Common myeloid progenitor, CD34-positive (primary cell): ENCODE measurements at regions not wholly inside any gene's neighbourhood (a gene's known extent, or its start where the extent isn't known, plus 50 kb on each side); places are given as distances from the start of the nearest gene placed in this dataset.
"Not testable (repeated sequence)": the region's sequence is repeated elsewhere in the genome, so short reads cannot be mapped to it uniquely, and the experiment has no call there.

Experiments used
- CTCF ChIA-PET: fragments of 350-600 bp; sonication (Branson Sonifier 250); formaldehyde crosslinking; loops from one replicate; lab custom pipeline; 2021; ENCODE audit warnings: antibody characterized with exemption; lab: Charles Lee
- POLR2A ChIA-PET: fragments of 350-600 bp; sonication (Branson Sonifier 250); formaldehyde crosslinking; loops from one replicate; lab custom pipeline; 2021; ENCODE audit warnings: antibody characterized with exemption; lab: Charles Lee
- DNase-seq, 3 donors: peaks; one replicate each; pipeline versions ENCODE4 v3.0.0 to v3.0.0-alpha.2; 2013
- H3K27ac ChIP-seq, 2 experiments: 1 replicate in 1 of 2; 2 replicates in 1 of 2; pipeline ENCODE4 v1.7.0; 2013; ENCODE audit warnings: inconsistent platforms in 2 of 2, low read length in 2 of 2, mild to moderate bottlenecking in 2 of 2, low read depth in 1 of 2, moderate library complexity in 1 of 2; ENCODE audit not compliant: severe bottlenecking in 2 of 2, insufficient read depth in 1 of 2, poor library complexity in 1 of 2
- H3K27me3 ChIP-seq, 5 experiments: replicated peaks in 2 of 5; 1 replicate in 3 of 5; 2 replicates in 2 of 5; pipeline versions ENCODE4 v1.6.1 to v1.7.0; 2013; ENCODE audit warnings: low read length in 4 of 5, mild to moderate bottlenecking in 2 of 5, moderate library complexity in 2 of 5, inconsistent platforms in 1 of 5; ENCODE audit not compliant: insufficient read depth in 5 of 5, control insufficient read depth in 4 of 5
- H3K36me3 ChIP-seq, 4 experiments: 1 replicate in 2 of 4; 2 replicates in 2 of 4; pipeline versions ENCODE4 v1.6.1 to v1.7.0; 2013; ENCODE audit warnings: low read length in 3 of 4, control low read depth in 1 of 4, mild to moderate bottlenecking in 1 of 4; ENCODE audit not compliant: control insufficient read depth in 4 of 4, insufficient read depth in 4 of 4
- H3K4me1 ChIP-seq, 4 experiments: 1 replicate in 3 of 4; 2 replicates in 1 of 4; pipeline versions ENCODE4 v1.6.1 to v1.7.1; 2013; ENCODE audit warnings: low read length in 3 of 4, mild to moderate bottlenecking in 3 of 4, control low read depth in 1 of 4, inconsistent platforms in 1 of 4, moderate library complexity in 1 of 4; ENCODE audit not compliant: control insufficient read depth in 4 of 4, insufficient read depth in 4 of 4; ENCODE audit errors: control extremely low read depth in 1 of 4
- H3K4me3 ChIP-seq, 7 experiments: 1 replicate in 4 of 7; 2 replicates in 3 of 7; pipeline versions ENCODE4 v1.5.1 to v1.7.0; 2013; ENCODE audit warnings: mild to moderate bottlenecking in 7 of 7, low read length in 6 of 7, moderate library complexity in 6 of 7, inconsistent platforms in 2 of 7, low read depth in 2 of 7, control low read depth in 1 of 7; ENCODE audit not compliant: insufficient read depth in 4 of 7, control insufficient read depth in 1 of 7; ENCODE audit errors: extremely low read depth in 1 of 7
- H3K9me3 ChIP-seq, 5 experiments: 1 replicate in 4 of 5; 2 replicates in 1 of 5; pipeline versions ENCODE4 v1.6.1 to v1.7.1; 2013; ENCODE audit warnings: low read length in 4 of 5, mild to moderate bottlenecking in 2 of 5, inconsistent platforms in 1 of 5, low read depth in 1 of 5, moderate library complexity in 1 of 5; ENCODE audit not compliant: control insufficient read depth in 4 of 5, insufficient read depth in 2 of 5; ENCODE audit errors: control extremely low read depth in 1 of 5
- WGBS: methylation state at CpG from one replicate; pipeline ENCODE4 v1.1.5; 2013; ENCODE audit not compliant: insufficient coverage; 5-methylcytosine and 5-hydroxymethylcytosine counted together

DNA sequence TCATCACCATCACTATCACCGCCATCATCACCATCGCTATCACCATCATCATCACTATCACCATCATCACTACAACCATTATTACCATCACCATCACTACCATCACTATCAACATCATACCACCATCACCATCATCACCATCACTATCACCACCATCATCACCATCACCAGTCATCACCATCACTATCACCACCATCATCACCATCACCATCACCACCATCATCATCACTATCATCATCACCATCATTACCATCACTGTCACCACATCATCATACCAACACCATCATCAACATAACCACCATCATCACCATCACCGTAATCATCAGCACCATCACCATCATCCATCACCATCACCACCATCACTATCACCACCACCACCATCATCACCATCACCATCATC lies 213.8 kb downstream of the ALG10 start:
- CTCF ChIA-PET, result no interaction called here
- POLR2A ChIA-PET, result no interaction called here
- no peaks in the 10 kb centered on the region for H3K4me1 ChIP-seq

DNA sequence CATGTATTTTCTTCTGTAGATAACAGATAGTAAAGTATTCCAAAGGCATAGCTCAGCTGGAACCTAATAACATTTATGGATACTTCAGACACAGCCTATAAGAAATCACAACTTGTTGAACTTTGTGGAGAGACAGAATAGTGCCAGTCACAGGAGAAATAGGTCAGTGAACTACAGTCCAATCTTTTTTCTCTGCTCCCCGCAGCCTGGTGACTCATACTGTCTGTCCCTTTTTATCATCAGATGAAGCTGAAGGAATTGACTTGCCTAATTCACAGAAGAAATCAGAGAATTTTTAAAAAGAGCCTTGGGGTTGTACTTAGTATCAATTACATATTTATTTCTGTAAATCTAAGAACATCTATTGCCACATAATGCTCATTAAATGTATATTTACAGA lies 222.3 kb downstream of the ALG10 start:
- no peak for DNase-seq
- Histone ChIP-seq H3K9me3 (no peaks in the 10 kb centered on the region), H3K27me3 (no peaks in the 10 kb centered on the region), H3K36me3 (no peaks in the 10 kb centered on the region), H3K4me1 (no peaks in the 10 kb centered on the region), H3K4me3 (no peak overlapping the region), H3K27ac (no peak overlapping the region)
- WGBS, result no CpG with 5 or more reads among the region's 1 CpG
- ChIA-PET POLR2A (no interaction called here), CTCF (no interaction called here)

More for the DNA sequence above, 213.8 kb downstream of the ALG10 start:
- Histone ChIP-seq H3K4me3 (no peak overlapping the region), H3K9me3 (no peaks in the 10 kb centered on the region), H3K27ac (no peak overlapping the region), H3K27me3 (no peaks in the 10 kb centered on the region), H3K36me3 (no peaks in the 10 kb centered on the region)
- DNase-seq, result no peak
- 91% methylated on average over 3 of the region's 3 CpGs for WGBS

DNA sequence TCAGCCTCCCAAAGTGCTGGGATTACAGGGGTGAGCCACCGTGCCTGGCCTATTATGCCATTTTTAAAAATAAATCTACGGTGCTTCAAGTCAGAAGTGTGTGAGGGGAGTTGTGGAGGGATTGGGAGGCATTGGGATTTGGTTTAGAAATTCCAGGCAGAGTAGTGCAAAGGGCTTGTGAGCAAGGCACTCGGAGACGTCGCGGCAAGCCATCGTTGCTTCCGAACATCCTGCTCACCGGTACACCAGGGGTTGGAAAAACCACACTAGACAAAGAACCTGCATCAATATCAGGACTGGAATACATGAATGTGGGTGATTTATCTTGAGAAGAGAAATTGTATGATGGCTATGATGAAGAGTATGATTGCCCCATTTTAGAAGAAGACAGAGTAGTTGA lies 227.0 kb downstream of the ALG10 start:
- H3K27ac ChIP-seq, result no peak overlapping the region
- H3K4me3 ChIP-seq, result no peak overlapping the region
- H3K27me3 ChIP-seq, result no peaks in the 10 kb centered on the region
- CTCF ChIA-PET, result no interaction called here
- POLR2A ChIA-PET, result no interaction called here
- no peaks in the 10 kb centered on the region for H3K36me3 ChIP-seq
- WGBS, result 94% methylated on average over 9 of the region's 9 CpGs
- no peaks in the 10 kb centered on the region for H3K9me3 ChIP-seq
- no peaks in the 10 kb centered on the region for H3K4me1 ChIP-seq
- DNase-seq, result no peak

DNA sequence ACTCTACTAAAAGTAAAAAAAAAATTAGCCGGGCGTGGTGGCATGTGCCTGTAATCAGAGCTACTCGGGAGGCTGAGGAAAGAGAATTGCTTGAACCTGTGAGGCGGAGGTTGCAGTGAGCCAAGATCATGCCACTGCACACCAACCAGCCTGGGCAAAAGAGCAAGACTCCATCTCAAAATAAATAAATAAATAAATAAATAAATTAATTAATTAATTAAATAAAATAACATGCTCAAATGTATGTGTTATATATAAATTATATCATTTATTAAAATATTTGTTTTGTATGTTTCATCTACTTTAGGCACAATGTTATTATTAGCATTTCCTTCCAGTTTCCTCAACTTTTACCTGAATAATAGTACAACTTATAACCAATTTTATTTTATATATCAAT lies 229.6 kb downstream of the ALG10 start:
- 93% methylated on average over 3 of the region's 4 CpGs for WGBS
- DNase-seq, H3K9me3 ChIP-seq, H3K36me3 ChIP-seq, H3K27ac ChIP-seq, H3K4me1 ChIP-seq, CTCF ChIA-PET, H3K4me3 ChIP-seq, POLR2A ChIA-PET, H3K27me3 ChIP-seq: not testable (repeated sequence)

DNA sequence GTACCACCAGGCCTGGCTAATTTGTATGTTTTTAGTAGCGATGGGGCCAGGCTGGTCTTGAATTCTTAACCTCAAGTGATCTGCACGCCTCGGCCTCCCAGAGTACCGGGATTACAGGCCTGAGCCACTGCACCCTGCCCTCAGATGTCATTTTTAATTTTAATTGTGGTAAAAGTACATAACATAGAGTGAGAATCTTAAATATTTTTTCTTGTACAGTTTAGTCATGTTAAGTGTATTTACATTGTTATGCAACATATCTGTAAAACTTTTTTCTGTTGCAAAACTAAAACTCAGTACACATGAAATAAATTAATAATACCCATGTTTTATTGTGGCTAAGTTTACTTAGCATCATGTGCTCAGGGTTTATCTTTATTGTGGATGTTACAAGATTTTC lies 231.4 kb downstream of the ALG10 start:
- no peak overlapping the region for H3K4me3 ChIP-seq
- WGBS, result no CpG with 5 or more reads among the region's 4 CpGs
- no peaks in the 10 kb centered on the region for H3K4me1 ChIP-seq
- H3K27ac ChIP-seq, result no peak overlapping the region
- no peak for DNase-seq
- no peaks in the 10 kb centered on the region for H3K9me3 ChIP-seq
- POLR2A ChIA-PET, result no interaction called here
- CTCF ChIA-PET, result no interaction called here
- no peaks in the 10 kb centered on the region for H3K27me3 ChIP-seq
- H3K36me3 ChIP-seq, result no peaks in the 10 kb centered on the region

DNA sequence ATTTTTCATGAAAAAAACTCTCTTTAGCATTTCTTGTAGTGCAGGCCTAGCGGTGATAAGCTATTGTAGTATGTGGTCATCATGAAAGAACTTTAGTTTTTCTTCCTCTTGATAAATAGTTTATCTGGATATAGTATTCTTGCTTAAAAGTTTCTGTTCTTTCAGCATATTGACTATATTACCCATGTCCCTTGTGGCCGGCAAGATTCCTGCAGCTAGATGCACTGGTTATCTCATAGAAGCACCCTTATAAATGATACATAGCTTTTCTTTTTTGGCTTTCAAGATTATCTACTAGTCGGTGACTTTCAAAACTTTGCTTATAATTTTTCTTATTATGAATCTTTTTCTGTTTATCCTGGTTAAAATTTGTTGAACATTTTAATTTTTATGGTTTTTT lies 234.8 kb downstream of the ALG10 start:
- DNase-seq, result no peak
- ChIA-PET POLR2A (no interaction called here), CTCF (no interaction called here)
- 100% methylated on average over 1 of the region's 3 CpGs for WGBS
- no peaks in the 10 kb centered on the region for H3K27me3 ChIP-seq
- H3K9me3 ChIP-seq, result no peaks in the 10 kb centered on the region
- H3K27ac ChIP-seq, result no peak overlapping the region
- no peak overlapping the region for H3K4me3 ChIP-seq
- no peaks in the 10 kb centered on the region for H3K36me3 ChIP-seq
- H3K4me1 ChIP-seq, result no peaks in the 10 kb centered on the region

DNA sequence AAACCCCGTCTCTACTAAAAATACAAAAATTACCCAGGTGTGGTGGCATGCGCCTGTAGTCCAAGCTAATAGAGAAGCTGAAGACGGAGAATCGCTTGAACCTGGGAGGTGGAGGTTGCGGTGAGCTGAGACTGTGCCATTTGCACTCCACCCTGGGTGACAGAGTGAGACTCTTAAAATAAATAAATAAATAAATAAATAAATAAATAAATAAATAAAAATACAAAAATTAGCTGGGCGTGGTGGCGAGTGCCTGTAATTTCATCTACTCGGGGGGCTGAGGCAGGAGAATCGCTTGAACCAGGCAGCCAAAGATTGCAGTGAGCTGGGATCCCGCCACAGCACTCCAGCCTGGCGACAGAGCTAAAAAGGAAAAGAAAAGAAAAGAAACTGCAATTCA lies 239.8 kb downstream of the ALG10 start:
- DNase-seq, H3K9me3 ChIP-seq, H3K4me1 ChIP-seq, CTCF ChIA-PET, H3K4me3 ChIP-seq, H3K36me3 ChIP-seq, H3K27me3 ChIP-seq, POLR2A ChIA-PET, H3K27ac ChIP-seq: not testable (repeated sequence)
- 82% methylated on average over 5 of the region's 11 CpGs for WGBS
